ENCODE measurements at regions not wholly inside any gene's neighbourhood (a gene's known extent, or its start where the extent isn't known, plus 50 kb on each side); places are given as distances from the start of the nearest gene placed in this dataset.
A peak's percentile ranks its signal among the peaks of the same experiment; 100 is the strongest.

DNA sequence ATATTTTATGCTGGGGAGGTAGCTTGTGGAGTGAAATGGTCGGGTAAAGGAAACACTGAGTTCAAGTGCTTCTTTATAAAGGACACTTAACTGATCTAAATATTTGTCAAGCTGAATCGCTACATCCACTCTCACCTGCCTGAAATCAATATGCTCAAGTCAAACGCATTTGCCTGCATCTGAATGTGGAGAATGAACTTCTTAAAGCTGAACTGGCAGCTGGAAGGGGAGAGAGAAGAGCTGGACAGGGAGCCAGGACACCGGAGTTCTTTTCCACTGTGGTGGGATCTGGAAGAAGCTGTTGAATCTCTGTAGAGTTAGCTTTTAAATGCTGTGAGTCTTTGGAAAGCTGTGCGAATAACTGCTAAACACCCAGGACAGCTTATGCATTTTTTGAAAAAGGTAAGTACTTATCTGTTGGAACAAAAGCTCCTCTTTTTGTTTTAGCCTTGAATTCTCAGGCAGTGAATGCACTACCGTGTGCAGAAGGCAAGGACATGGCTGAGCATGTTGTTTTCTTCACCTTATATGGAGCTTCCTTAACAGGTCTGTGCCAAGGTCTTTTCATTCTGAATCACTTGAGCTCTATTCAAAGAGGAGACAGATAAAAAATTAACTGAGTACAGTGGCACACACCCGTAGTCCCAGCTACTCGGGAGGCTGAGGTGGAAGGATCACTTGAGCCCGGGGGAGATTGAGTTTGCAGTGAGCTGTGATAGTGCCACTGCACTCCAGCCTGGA, 74.2 kb upstream of the KLF7 start:
- H2BK15ac ChIP-seq (ENCODE audit: low read depth, poor library complexity, severe bottlenecking), result no peak overlapping the region
- H3K23ac ChIP-seq (ENCODE audit: low read length in 2 of 2), result no peak overlapping the region
- no peaks in the 10 kb centered on the region for H3K79me1 ChIP-seq (replicated peaks; ENCODE audit: low read length, poor library complexity, severe bottlenecking)
- H3K18ac ChIP-seq (ENCODE audit: low read depth in 1 of 2, low read length in 2 of 2), result peak overlapping the region; percentile 92 to 93
- H2AK5ac ChIP-seq (ENCODE audit: low read length, severe bottlenecking), result peak overlapping the region; percentile 89
- no peaks in the 10 kb centered on the region for H3K27me3 ChIP-seq (ENCODE audit: control insufficient read depth in 1 of 2, insufficient read depth in 1 of 2, low read length in 2 of 2)
- H4K91ac ChIP-seq (ENCODE audit: low read length), result peak overlapping the region; percentile 89
- peak overlapping the region; percentile 88 to 92 for H3K4ac ChIP-seq (ENCODE audit: low read depth in 1 of 2, low read length in 2 of 2)
- H3K27ac ChIP-seq (ENCODE audit: low read length, poor library complexity, severe bottlenecking), result peak overlapping the region; percentile 88
- H3K9me3 ChIP-seq (ENCODE audit: control insufficient read depth, low read length), result peaks cover 8% of the 10 kb centered on the region
- no peak overlapping the region for H3K4me2 ChIP-seq (ENCODE audit: low read length, poor library complexity, severe bottlenecking)
- H3K4me1 ChIP-seq (ENCODE audit: control insufficient read depth, insufficient read depth, low read depth, low read length), result peaks cover 4% of the 10 kb centered on the region
- peak overlapping the region in 1 of 2 experiments; percentile 40 for H3K4me3 ChIP-seq (ENCODE audit: insufficient read depth in 1 of 2, low read depth in 1 of 2, low read length in 2 of 2)
- no peak overlapping the region for H2BK5ac ChIP-seq (ENCODE audit: low read depth, low read length, poor library complexity, severe bottlenecking)
- 53% methylated on average over 8 of the region's 9 CpGs for WGBS
- H2BK120ac ChIP-seq (ENCODE audit: low read depth, low read length), result peak overlapping the region; percentile 84
- H2BK12ac ChIP-seq (ENCODE audit: low read length in 2 of 2), result peak overlapping the region; percentile 85 to 98
- H3K36me3 ChIP-seq (ENCODE audit: control insufficient read depth in 1 of 2, insufficient read depth in 2 of 2, low read depth in 1 of 2, low read length in 2 of 2), result no peaks in the 10 kb centered on the region
- peak overlapping the region; percentile 79 for H3K9ac ChIP-seq (ENCODE audit: low read length)
- no peak overlapping the region for H2AFZ ChIP-seq (ENCODE audit: low read depth, low read length)
- H4K8ac ChIP-seq (ENCODE audit: low read length), result peak overlapping the region; percentile 69
- no peak overlapping the region for H3K14ac ChIP-seq (ENCODE audit: low read length in 2 of 2)
- peak; percentile 60 for DNase-seq

DNA sequence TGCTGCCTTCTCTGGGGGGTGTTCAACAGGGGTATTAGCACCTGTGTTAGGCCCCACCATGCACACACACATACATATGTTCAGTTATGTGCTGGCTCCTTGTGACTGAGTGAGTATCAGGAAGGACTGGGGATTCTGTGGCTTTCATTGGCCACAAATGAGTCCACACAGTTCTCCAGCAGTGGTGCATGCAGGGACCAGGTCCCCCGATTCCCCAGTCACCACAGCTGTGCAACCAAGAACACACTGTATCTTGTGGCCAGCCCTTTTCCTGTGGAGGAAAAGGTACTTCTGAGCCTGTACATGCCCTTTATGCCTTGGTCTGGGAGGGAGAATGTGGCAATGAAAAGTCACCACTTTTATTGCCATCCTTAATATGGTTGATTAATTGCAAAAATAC, 74.9 kb upstream of the KLF7 start:
- peak overlapping the region in 1 of 2 experiments; percentile 40 for H3K4me3 ChIP-seq (ENCODE audit: insufficient read depth in 1 of 2, low read depth in 1 of 2, low read length in 2 of 2)
- H2AFZ ChIP-seq (ENCODE audit: low read depth, low read length), result no peak overlapping the region
- H3K27ac ChIP-seq (ENCODE audit: low read length, poor library complexity, severe bottlenecking), result peak overlapping the region; percentile 23
- peak overlapping the region; percentile 98 to 99 for H2BK12ac ChIP-seq (ENCODE audit: low read length in 2 of 2)
- H3K9me3 ChIP-seq (ENCODE audit: control insufficient read depth, low read length), result peaks cover under 1% of the 10 kb centered on the region
- peaks cover 4% of the 10 kb centered on the region for H3K4me1 ChIP-seq (ENCODE audit: control insufficient read depth, insufficient read depth, low read depth, low read length)
- peak overlapping the region; percentile 79 for H3K9ac ChIP-seq (ENCODE audit: low read length)
- H3K23ac ChIP-seq (ENCODE audit: low read length in 2 of 2), result no peak overlapping the region
- peak overlapping the region; percentile 22 for H4K91ac ChIP-seq (ENCODE audit: low read length)
- H2BK5ac ChIP-seq (ENCODE audit: low read depth, low read length, poor library complexity, severe bottlenecking), result no peak overlapping the region
- H2AK5ac ChIP-seq (ENCODE audit: low read length, severe bottlenecking), result peak overlapping the region; percentile 30
- H3K36me3 ChIP-seq (ENCODE audit: control insufficient read depth in 1 of 2, insufficient read depth in 2 of 2, low read depth in 1 of 2, low read length in 2 of 2), result no peaks in the 10 kb centered on the region
- no peaks in the 10 kb centered on the region for H3K79me1 ChIP-seq (replicated peaks; ENCODE audit: low read length, poor library complexity, severe bottlenecking)
- DNase-seq, result no peak
- H3K14ac ChIP-seq (ENCODE audit: low read length in 2 of 2), result peak overlapping the region in 1 of 2 experiments; percentile 75
- H3K4ac ChIP-seq (ENCODE audit: low read depth in 1 of 2, low read length in 2 of 2), result peak overlapping the region; percentile 84 to 90
- peak overlapping the region; percentile 45 for H2BK15ac ChIP-seq (ENCODE audit: low read depth, poor library complexity, severe bottlenecking)
- no peak overlapping the region for H3K4me2 ChIP-seq (ENCODE audit: low read length, poor library complexity, severe bottlenecking)
- peak overlapping the region; percentile 42 for H2BK120ac ChIP-seq (ENCODE audit: low read depth, low read length)
- 75% methylated on average over 1 of the region's 1 CpG for WGBS
- no peaks in the 10 kb centered on the region for H3K27me3 ChIP-seq (ENCODE audit: control insufficient read depth in 1 of 2, insufficient read depth in 1 of 2, low read length in 2 of 2)
- peak overlapping the region; percentile 5 for H4K8ac ChIP-seq (ENCODE audit: low read length)
- H3K18ac ChIP-seq (ENCODE audit: low read depth in 1 of 2, low read length in 2 of 2), result peak overlapping the region; percentile 68 to 94

DNA sequence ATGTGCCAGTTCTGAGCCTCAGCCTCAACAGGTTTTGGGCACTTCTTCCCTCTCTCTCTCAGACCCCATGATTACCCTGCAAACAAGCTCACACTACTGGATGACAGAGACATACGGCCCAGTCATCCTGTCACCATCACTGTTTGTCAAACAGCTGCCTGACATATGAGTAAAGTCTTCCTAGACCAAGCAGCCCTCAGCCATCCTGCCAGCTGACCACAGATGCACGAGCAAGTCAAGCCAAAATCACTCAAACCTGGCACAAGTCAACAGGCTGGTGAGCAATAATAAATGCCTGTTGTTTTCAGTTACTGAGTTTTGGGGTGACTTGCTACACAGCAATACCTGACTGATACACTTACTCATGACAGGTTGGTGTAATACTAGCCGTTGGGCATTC, 75.5 kb upstream of the KLF7 start:
- H3K23ac ChIP-seq (ENCODE audit: low read length in 2 of 2), result no peak overlapping the region
- peak overlapping the region in 1 of 2 experiments; percentile 56 for H3K14ac ChIP-seq (ENCODE audit: low read length in 2 of 2)
- H2BK120ac ChIP-seq (ENCODE audit: low read depth, low read length), result no peak overlapping the region
- H3K9ac ChIP-seq (ENCODE audit: low read length), result no peak overlapping the region
- no peak overlapping the region for H3K27ac ChIP-seq (ENCODE audit: low read length, poor library complexity, severe bottlenecking)
- no peaks in the 10 kb centered on the region for H3K9me3 ChIP-seq (ENCODE audit: control insufficient read depth, low read length)
- no peak overlapping the region for H3K4me2 ChIP-seq (ENCODE audit: low read length, poor library complexity, severe bottlenecking)
- H4K8ac ChIP-seq (ENCODE audit: low read length), result no peak overlapping the region
- DNase-seq, result peak; percentile 35
- peaks cover 4% of the 10 kb centered on the region for H3K4me1 ChIP-seq (ENCODE audit: control insufficient read depth, insufficient read depth, low read depth, low read length)
- H3K27me3 ChIP-seq (ENCODE audit: control insufficient read depth in 1 of 2, insufficient read depth in 1 of 2, low read length in 2 of 2), result no peaks in the 10 kb centered on the region
- H3K79me1 ChIP-seq (replicated peaks; ENCODE audit: low read length, poor library complexity, severe bottlenecking), result no peaks in the 10 kb centered on the region
- peak overlapping the region; percentile 68 to 94 for H3K18ac ChIP-seq (ENCODE audit: low read depth in 1 of 2, low read length in 2 of 2)
- H2AFZ ChIP-seq (ENCODE audit: low read depth, low read length), result no peak overlapping the region
- H2BK12ac ChIP-seq (ENCODE audit: low read length in 2 of 2), result peak overlapping the region; percentile 95 to 98
- H3K36me3 ChIP-seq (ENCODE audit: control insufficient read depth in 1 of 2, insufficient read depth in 2 of 2, low read depth in 1 of 2, low read length in 2 of 2), result no peaks in the 10 kb centered on the region
- H2BK5ac ChIP-seq (ENCODE audit: low read depth, low read length, poor library complexity, severe bottlenecking), result no peak overlapping the region
- no peak overlapping the region for H2BK15ac ChIP-seq (ENCODE audit: low read depth, poor library complexity, severe bottlenecking)
- H4K91ac ChIP-seq (ENCODE audit: low read length), result peak overlapping the region; percentile 67
- H3K4ac ChIP-seq (ENCODE audit: low read depth in 1 of 2, low read length in 2 of 2), result peak overlapping the region; percentile 46 to 84
- H2AK5ac ChIP-seq (ENCODE audit: low read length, severe bottlenecking), result peak overlapping the region; percentile 70
- no peak overlapping the region for H3K4me3 ChIP-seq (ENCODE audit: insufficient read depth in 1 of 2, low read depth in 1 of 2, low read length in 2 of 2)
- 49% methylated on average over 3 of the region's 3 CpGs for WGBS

DNA sequence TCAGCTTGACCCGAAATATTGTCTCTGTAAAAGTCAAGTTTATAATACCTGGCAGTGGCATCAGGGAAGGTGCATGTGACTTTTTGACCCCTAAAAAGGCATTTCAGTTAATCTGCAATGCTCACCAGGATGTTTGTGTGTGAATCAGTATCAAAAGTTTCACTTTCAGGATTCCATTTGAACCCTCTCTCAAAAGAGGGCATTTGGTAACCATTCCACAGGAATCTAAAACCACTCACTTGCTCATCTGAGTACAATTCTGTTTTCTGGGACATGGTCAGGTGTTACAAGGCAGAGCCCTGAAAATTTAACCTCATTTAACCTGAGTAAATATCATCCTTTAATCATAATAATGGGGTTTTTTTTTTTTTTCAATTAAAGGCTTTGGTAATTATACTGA, 77.9 kb upstream of the KLF7 start:
- 100% methylated on average over 1 of the region's 1 CpG for WGBS
- Histone ChIP-seq H2BK12ac (ENCODE audit: low read length in 2 of 2) (no peak overlapping the region), H2BK15ac (ENCODE audit: low read depth, poor library complexity, severe bottlenecking) (no peak overlapping the region), H2AFZ (ENCODE audit: low read depth, low read length) (no peak overlapping the region), H2BK5ac (ENCODE audit: low read depth, low read length, poor library complexity, severe bottlenecking) (no peak overlapping the region), H4K8ac (ENCODE audit: low read length) (no peak overlapping the region), H3K14ac (ENCODE audit: low read length in 2 of 2) (no peak overlapping the region), H3K18ac (ENCODE audit: low read depth in 1 of 2, low read length in 2 of 2) (no peak overlapping the region), H3K27ac (ENCODE audit: low read length, poor library complexity, severe bottlenecking) (no peak overlapping the region), H2BK120ac (ENCODE audit: low read depth, low read length) (no peak overlapping the region), H3K9me3 (ENCODE audit: control insufficient read depth, low read length) (no peaks in the 10 kb centered on the region), H3K23ac (ENCODE audit: low read length in 2 of 2) (no peak overlapping the region), H3K79me1 (replicated peaks; ENCODE audit: low read length, poor library complexity, severe bottlenecking) (no peaks in the 10 kb centered on the region), H3K4me2 (ENCODE audit: low read length, poor library complexity, severe bottlenecking) (no peak overlapping the region), H3K9ac (ENCODE audit: low read length) (no peak overlapping the region), H3K4me1 (ENCODE audit: control insufficient read depth, insufficient read depth, low read depth, low read length) (peaks cover 4% of the 10 kb centered on the region), H3K36me3 (ENCODE audit: control insufficient read depth in 1 of 2, insufficient read depth in 2 of 2, low read depth in 1 of 2, low read length in 2 of 2) (no peaks in the 10 kb centered on the region), H3K4ac (ENCODE audit: low read depth in 1 of 2, low read length in 2 of 2) (no peak overlapping the region), H3K27me3 (ENCODE audit: control insufficient read depth in 1 of 2, insufficient read depth in 1 of 2, low read length in 2 of 2) (no peaks in the 10 kb centered on the region), H3K4me3 (ENCODE audit: insufficient read depth in 1 of 2, low read depth in 1 of 2, low read length in 2 of 2) (no peak overlapping the region), H4K91ac (ENCODE audit: low read length) (no peak overlapping the region), H2AK5ac (ENCODE audit: low read length, severe bottlenecking) (no peak overlapping the region)
- no peak for DNase-seq

Data from mesenchymal stem cell (in vitro differentiated cells and primary cell).